NCI-H1092 treated with DMSO at 0.1 percent for 48 hours (cell line): ENCODE measurements at regions not wholly inside any gene's neighbourhood (a gene's known extent, or its start where the extent isn't known, plus 50 kb on each side); places are given as distances from the start of the nearest gene placed in this dataset.

ENCODE experiments used
- DNase-seq: peaks from one replicate; lab custom pipeline; 2025; lab: John Stamatoyannopoulos, UW

DNA sequence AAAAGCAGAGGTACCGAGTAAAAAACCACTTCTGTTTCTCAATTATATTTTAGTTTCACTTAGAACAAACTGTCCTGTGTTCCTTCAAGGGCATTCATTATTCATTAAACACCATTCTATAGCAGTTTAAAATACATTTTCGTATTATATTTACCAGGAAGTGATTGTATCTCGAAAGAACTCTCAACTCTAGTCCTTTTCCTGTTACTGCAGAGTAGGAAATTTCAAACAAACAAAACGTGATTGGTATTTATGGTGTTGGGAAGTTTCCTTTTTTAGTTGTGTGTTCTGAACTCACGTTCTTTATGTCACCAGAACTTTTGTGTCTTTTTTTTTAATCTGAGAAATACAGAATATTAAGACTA is 139.5 kb upstream of the BTBD3 start:
- DNase-seq = no peak

DNA sequence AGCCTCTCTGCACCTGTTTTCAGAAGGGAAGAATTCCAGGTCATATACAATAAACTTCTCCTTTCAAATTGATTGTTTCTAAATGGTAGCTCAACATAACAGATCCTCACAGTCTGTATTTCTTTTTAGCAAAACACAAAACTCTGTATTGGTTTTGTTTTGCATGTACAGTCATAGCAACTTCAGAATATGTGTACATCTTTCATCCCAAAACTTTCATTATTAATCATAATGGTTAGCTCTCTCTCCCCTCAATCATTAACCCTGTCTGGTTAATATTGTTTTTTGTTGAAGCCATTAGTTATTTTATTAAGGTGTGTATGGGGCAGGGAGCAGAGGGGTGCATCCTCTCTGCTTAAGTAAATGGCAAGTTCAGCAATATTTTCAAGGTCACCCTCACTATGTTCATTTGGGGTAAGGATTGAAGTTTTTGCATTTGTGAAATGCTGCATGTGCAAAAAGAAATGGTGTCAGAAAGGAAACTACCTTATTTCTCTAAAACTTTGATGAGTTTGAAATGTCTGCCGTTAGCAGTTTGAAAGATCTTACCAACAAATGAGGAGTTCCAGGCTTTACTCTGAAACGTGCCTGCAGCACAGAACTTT is 136.8 kb upstream of the BTBD3 start:
- no peak for DNase-seq

DNA sequence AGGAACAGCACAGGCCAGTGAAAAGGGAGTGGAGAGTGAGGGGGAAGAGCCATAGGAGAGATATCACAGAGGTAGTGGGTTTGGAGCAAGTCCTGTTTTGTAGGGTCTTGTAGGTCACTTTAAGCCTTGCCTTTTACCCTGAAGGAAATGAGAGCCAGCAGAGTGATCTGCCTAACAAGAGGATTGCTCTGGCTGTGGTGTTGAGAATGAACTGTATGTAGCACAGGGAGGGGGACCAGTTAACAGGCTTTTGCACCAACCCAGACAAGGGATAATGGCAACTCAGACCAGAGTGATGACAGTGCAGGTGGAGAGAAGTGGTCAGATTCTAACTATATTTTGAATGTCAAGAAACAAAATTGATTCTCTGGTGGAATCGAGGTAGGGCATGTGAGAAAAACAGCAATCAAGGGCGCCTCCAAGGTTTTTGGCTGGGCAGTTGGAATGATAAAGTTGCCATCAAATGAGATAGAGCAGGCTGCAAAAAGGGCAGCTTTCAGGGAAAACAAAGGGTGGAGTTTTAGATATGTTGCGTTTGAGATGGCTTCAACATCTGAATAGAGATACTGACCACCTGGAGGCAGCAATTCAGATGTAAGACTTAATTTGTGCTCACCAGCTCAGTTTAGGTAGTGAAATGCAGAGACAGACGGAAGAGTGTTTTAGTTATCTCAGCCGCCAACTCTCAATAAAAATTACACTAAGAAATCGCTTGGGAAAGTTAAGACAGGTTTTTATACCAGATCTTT is 134.4 kb upstream of the BTBD3 start:
- no peak for DNase-seq

DNA sequence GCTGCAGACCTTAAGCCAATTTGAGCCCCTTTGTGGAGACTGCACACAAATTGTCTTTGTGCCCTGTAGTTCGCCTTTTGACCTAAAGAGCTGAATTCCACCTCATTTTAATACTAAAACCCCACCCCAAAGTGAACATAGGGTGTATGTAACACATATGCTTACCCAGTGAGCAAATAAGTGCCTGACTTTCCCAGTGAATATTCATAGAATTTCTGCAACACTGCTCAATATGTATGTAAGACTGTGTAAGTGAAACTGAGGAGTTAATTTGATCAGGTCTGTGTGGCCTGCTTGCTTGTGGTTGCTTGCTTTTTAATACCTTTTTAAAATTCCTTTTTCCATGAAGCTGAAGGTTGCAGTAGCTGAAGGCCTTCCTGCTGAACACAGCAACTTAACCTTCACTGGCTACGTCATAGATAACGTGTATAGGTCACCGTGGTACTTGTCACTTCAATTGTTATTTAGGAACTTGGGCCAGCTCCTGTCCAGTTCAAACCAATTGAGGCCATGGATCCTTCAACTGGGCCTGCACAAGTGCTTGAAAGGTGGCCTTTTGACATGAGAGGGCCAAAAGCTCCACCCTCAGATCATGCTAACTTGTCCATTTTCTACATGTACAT is 131.7 kb upstream of the BTBD3 start:
- no peak for DNase-seq

DNA sequence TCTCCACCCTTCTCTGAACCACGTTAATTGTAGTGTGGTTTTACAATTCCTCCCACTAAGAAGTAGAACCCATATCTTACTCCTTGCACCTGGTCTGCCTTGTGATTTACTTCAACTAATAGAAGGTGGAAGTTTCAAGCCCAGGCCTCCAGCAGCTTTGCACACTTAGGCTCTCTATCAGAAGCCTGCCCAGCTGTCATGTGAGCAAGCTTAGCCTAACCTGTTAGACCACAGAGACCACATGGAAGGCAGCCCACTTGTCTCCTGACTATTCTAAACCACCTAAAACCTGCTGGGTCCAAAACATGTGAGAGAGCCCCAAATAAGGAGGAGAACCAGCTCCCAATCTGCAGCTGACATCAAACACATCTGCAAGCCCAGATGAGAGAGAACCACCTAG is 127.6 kb upstream of the BTBD3 start:
- no peak for DNase-seq

DNA sequence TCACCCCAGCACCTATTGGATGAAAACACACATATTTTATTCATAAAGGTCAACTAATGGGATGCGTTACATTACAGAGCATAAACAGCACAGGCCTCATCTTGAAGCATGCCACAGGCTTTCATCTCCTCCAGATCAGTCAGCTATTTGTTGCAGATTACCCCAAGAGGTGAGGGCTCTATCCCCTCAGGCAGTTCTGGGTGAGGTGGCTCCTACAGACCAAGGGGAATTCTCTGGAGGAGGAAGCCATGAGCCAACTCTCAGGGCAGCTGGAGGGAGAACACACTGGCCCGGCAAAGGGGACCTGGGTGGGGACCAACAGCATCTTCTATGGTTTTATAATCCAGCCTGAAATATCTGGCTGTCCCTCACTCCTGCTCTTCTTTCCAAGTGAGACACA is 126.4 kb upstream of the BTBD3 start:
- no peak for DNase-seq

DNA sequence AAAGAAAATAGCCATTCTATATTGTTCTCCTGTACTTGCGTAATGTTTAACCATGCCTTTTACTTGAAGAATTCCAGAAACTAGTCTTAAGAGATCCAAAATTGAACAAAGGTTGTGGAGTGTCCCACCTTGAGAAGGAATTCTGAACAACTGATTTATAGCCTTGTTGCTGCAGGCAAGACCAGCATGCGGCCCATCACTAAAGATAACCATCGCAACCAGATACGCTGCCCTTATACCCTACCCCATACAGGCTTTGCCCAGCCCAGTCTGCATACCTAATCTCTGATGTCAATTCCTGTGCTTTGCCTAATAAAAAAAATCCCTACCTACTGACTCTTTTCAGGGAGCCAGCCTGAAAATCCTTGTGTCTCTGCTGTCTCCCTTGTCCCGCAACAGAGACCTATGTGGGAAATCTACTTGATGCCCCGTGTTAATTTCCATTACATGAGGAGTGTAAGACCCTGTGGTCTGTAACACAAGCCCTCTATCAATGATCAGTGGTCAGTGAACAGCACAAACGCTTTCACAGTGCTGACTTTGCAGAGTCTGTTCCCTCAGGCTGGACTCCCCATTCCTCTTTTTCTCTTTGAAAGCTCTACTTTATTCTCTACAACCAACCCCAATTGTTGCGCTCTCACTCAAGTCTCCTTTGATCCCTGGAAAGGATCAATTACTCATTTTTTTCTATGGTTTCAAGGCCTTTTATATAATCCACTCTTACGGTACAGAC is 125.7 kb upstream of the BTBD3 start:
- DNase-seq = no peak

DNA sequence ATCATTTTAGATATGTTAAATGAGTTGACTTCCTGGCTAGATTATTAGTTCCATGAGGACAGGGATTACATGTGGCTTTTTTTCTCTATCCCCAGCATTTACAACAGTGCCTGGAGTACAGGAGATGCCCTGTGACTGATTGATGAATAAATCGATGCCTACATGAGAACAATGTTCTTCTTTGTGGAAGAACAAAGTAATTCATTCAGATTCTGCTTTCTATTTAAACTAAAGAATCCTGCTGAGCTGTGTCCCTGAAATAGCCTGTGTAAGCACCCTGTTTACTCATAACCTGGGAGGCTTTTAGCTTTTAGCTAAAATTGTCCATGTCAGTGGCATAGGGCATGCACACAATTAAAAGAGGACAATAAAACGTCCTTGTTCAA is 125.1 kb upstream of the BTBD3 start:
- DNase-seq = peak; percentile 7

DNA sequence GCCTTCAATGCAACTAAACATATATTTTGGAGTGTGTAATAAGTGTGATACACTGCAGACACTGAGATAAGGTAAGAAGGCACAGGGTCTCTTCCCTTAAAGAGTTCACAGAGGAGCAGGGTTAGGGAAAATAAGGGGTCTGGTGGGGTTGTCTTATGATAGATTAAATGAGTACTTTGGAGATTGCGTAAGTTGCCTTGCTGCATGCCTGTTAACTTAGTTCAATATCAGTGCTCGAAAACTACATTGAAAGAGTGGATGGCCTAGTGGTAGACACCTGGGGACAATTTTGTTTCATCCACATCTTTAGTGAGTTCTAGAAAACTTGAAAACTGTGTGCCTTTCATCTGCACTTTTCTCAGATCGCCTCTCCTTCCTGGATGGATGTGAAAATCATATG is 123.2 kb upstream of the BTBD3 start:
- DNase-seq = no peak

DNA sequence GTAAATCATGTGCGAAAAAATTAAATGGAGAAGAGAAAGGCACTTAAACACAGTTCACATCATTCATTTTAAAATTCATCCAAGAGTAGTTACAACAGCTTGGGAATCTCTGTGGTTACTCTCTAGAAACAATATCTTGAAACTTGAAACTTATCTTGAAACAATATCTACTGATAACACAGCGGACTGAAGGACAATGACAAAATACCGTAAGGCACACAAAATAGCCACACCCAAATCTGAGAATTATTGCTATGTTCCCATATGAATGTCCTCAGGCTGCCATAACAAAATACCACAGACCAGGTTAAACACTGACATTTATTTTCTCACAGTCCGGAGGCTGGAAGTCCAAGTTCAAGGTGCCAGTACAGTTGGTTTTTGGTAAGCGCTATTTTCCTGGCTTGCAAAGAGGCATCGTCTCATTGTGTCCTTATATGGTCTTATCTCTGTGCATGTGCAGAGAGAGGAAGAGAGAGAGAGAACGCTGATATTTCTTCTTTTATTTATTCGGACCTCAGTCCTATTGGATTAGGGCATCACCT is 122.5 kb upstream of the BTBD3 start:
- DNase-seq = no peak

DNA sequence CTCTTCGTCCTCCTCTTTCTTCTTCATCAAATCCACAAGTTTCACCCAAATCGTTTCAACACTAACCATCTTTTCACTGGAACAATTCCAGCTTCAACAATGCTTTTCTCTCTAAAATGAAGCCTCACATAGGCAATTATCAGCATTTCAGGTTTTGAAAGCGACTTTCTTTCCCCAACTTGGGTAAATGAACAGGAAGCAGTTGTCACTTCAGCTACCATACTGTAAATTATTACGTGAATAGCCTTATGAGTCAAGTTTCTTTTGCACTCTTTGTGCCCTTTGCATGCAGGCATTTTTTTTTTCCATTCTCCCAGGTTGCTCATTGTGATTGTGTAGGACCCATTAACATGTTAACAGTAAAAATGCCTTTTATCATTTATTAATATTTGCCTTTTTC is 121.7 kb upstream of the BTBD3 start:
- DNase-seq = no peak

DNA sequence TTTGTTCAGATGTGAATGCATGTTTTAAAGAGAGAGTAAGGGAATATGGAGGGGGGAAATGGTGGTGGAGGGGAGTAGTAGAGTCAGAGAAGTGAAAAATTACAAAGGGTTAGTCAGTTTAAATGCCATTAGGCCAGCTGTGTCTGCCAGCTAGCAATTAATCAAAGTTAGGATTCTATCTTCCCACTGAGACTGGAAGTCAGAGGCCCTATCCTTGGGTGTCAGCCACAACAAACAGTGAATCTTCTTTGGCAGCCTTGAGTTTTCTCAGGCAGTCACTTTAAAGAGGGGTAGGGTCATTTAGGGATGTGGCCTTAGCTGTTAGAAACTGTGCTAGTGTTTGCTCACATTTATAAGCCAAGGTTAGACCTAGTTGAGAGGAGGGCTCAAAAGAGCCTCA is 120.5 kb upstream of the BTBD3 start:
- DNase-seq = no peak

DNA sequence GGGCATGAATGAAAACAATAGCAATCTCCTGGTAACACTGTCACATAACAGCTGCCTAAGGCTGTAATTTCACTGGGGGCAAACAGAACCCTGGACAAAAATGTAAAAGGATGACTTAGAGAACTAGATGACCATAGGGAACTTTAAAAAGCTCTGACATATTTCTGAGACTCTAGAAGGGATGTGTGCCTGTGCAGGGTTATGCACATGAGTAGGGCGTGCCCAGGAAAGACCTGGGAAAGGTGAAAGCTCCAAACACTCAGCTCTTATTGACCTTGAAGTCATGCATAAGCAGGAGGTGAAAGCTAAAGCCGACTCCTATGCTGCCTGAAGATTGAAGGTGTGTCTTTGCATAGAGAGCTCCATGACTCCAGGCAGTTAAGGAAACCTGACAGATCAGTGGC is 118.4 kb upstream of the BTBD3 start:
- no peak for DNase-seq

DNA sequence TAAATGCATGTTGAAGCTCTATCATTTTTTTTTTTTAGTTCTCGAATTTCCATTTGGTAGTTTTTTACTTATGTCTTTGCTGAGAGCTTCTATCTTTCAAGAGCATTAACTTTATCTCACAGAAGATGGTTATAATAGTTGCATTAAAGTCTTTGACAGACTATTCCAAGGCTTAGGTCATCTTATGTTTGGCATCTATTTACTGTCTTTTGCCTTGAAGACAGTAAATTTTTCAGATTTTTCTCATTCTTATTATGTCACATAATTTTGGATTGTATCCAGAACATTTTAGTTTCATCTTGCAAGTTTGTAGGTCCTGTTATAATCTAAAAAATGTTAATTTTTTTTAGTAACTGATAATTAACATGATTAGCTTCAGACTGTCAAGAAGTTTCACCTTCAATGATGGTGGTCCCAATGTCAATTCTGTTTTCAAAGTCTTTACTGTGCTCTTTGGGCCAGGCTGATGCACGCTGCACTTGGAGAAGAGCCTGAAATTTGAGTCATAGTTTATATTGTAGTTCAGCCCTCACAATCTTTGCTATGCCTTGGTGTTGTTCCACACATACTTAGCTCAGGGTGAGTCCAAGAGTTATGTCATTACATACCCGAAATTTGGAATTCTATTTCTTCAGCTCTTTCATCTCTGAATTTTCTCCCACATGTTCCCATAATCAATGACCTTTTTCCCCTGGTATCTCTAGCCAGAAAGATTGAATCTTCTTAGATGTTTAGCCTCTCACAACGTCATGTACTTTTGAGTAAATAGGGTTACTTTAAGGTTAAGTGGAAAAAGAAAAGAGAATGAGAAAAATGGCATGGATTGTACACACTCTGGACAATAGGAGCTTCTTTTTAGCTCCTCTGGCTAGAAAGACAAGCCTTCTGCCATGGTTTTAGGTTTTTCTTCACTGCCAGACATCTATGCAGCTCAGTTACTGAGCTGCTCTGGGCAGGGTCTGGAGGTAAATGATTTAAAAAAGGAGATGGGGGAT is 110.3 kb upstream of the BTBD3 start:
- no peak for DNase-seq

DNA sequence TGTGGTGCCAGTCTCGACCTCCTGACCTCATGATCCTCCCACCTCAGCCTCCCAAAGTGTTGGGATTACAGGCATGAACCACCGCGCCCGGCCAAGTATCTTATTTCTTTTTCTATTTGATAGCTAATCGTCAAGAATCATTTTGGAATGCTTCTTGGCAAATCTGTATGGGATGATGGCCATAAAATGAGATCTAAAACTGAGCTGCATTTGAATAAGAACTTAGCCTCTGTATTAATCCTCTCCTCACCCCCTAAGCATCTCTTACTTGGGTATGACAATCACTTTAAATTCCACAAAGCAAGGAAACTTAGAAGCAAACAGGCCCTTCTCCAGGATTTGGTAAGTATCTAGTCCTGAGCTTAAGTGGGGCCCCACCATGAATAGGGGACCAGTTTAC is 108.9 kb upstream of the BTBD3 start:
- DNase-seq = no peak

DNA sequence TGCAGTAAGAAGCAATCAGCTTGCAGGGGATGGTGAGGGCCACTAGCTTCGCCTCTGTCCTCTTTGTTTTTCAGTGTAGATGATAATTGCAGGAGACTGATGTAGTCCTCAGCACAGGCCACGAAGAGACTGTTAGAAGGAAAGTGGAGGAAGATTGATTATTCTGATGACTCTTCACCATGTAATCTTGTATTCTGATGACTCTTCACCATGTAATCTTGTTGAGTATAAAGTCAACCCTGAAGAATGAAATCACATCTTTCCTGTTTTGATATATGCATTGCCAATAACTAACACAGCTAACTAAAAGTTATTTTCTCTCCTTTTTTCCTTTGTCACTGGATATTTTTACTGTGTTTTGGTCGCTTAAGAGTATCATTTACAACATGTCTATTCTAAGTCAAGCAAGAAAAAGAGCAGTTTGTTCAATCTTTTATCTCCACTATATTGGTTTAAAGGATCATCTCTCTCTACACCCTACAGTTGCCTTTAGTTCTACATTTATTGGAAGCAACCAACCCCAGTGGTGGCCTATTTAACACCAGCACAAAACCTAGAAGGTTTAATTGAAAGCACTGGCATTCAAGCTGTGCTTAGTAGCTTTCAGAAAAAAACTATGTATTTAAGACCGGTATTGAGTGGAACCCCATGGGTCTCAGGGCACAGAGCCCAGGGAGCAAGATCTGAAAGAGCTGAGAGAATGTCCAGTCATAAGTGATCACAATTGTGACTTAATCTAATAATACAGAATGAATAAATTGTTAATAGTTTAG is 107.2 kb upstream of the BTBD3 start:
- DNase-seq = peak; percentile 7

DNA sequence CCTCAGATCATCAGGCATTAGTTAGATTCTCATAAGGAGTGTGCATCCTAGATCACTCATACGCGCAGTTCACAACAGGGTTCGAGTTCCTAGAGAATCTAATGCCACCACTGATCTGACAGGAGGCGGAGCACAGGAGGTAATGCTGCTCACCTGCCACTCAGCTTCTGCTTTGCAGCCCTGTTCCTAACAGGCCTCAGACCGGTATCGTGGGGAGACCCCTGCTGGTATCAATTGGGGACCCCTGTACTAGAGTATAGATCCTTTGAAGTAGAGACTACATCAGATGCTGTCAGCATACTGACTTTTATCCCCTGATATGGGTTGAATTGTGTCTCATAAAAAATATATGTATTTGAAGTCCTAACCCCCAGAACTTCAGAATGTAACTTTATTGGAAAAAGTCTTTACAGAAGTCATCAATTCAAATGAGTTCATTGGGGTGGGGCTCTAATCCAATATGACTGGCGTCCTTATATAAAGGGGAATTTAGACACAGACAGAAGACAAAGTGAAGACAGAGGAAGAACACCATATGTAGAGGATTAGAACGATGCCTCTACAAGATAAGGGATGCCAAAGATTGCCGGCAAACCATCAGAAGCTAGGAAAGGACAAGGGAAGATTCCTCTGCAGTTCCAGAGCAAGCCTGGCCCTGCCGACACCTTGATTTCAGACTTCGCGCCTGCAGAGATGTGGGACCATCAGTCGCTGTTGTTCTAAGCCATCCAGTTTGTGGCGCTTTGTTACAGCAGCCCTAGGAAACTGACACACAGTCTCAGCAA is 104.4 kb upstream of the BTBD3 start:
- no peak for DNase-seq

DNA sequence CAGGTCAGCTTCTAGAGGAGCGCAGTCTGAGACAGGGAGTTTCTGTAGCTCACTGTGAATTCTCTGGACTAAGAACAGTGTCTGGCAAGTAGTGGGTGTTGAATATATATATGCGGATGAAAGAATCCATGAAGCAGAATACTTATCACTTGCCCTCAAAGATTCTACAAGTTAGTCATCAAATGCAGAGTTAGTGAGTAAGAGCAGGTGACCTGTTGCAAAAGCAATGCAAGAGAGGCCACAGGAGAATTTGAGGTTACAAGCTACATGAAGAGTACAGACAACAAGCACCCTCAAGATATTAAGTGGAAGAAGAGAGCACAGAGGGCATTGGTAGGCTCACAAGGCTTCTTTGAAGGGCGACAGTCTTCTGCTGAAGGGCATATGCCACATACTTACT is 103.4 kb upstream of the BTBD3 start:
- no peak for DNase-seq

DNA sequence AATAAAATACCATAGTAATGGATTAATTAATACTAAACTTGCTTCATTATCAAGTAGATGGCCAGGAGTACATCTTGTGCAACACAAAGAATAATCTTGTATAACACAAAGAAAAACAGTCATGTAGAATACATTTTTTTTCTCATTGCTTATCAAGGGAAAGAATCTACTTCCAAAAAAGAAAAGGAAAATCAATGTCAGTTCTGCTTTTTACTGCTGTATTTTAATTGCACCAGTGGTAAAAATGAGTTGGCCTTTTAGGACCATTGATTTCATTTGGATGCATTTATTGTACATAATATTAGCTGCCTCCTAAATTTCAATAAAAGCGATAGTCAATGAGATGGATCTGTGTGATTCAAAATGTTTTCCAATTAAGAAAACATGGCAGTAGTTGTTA is 96.9 kb upstream of the BTBD3 start:
- DNase-seq = no peak

DNA sequence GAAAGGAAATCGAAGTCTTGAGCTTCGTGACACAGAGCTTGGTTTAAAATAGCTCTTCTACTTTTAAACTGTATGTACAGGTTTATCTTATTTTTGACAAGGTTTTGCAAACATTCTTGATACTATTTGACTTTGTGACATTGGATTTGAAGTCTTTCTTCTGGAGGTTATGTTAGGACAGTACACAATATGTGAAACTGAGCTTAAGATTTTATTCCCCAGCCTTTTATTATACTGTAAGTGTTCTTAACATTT is 95.2 kb upstream of the BTBD3 start:
- no peak for DNase-seq
